GM12872 (cell line): ENCODE measurements at regions not wholly inside any gene's neighbourhood (a gene's known extent, or its start where the extent isn't known, plus 50 kb on each side); places are given as distances from the start of the nearest gene placed in this dataset.

Source experiments
- CTCF ChIP-seq: IDR thresholded peaks from 3 replicates; pipeline ENCODE4 v1.5.1; 2011; ENCODE audit warnings: low read depth, mild to moderate bottlenecking, low read length, moderate library complexity; ENCODE audit not compliant: insufficient read depth

- TF ChIP-seq CTCF, result no peak
Measured at GRCh38 chr5:15233566-15233965, 266.4 kb upstream of the FBXL7 start.

- no peak for TF ChIP-seq CTCF
Measured at GRCh38 chr5:15222156-15222555, 277.8 kb upstream of the FBXL7 start.

GRCh38 chr5:15220642-15221173 lies 279.3 kb upstream of the FBXL7 start:
- no peak for TF ChIP-seq CTCF

GRCh38 chr5:15215056-15215455 lies 284.9 kb upstream of the FBXL7 start:
- TF ChIP-seq CTCF, result no peak

GRCh38 chr5:15214010-15214409 lies 286.0 kb upstream of the FBXL7 start:
- TF ChIP-seq CTCF, result no peak

- no peak for TF ChIP-seq CTCF
Measured at GRCh38 chr5:15209053-15209762, 290.8 kb upstream of the FBXL7 start.

GRCh38 chr5:15206133-15206532 lies 293.8 kb upstream of the FBXL7 start:
- no peak for TF ChIP-seq CTCF

GRCh38 chr5:15203376-15203775 lies 296.6 kb upstream of the FBXL7 start:
- TF ChIP-seq CTCF, result no peak
